ENCODE measurements at regions not wholly inside any gene's neighbourhood (a gene's known extent, or its start where the extent isn't known, plus 50 kb on each side); places are given as distances from the start of the nearest gene placed in this dataset.

DNA sequence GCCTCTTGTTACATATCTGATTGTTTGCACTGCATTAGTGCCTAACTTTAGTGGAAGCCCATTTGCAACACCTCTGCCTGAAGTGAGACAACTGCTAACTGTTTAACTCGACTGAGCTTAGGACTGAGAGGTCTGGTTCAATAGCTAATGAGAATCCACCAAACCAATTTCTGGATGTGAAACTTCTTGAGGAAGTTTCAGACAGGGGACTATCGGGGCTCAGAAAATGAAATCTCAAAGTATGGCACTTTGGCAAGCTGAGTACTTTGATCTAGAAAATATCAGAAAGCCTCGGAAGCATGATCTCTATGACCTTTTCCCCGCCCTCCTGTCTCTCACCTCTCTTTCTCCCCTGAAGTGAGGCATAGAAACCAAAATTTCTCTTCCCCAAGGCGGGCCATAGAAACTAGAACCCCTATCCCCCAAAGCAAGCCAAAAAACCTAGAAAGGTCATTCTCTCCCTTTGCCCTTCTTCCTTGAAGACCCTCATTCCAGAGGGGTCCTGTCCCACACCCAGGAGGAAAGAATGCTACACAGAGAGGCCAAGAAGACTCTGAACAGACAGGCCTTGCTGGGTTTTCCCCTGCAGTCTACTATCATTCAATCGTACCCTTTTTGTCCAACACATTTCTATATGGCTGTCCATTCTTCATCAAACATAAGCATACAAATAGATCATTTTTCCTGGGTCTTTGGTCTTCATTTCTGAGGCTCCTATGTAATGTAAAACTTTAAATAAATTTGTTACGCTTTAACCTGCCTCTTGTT, 69.6 kb upstream of the CREB1 start:
- TF ChIP-seq, protein P1, sequence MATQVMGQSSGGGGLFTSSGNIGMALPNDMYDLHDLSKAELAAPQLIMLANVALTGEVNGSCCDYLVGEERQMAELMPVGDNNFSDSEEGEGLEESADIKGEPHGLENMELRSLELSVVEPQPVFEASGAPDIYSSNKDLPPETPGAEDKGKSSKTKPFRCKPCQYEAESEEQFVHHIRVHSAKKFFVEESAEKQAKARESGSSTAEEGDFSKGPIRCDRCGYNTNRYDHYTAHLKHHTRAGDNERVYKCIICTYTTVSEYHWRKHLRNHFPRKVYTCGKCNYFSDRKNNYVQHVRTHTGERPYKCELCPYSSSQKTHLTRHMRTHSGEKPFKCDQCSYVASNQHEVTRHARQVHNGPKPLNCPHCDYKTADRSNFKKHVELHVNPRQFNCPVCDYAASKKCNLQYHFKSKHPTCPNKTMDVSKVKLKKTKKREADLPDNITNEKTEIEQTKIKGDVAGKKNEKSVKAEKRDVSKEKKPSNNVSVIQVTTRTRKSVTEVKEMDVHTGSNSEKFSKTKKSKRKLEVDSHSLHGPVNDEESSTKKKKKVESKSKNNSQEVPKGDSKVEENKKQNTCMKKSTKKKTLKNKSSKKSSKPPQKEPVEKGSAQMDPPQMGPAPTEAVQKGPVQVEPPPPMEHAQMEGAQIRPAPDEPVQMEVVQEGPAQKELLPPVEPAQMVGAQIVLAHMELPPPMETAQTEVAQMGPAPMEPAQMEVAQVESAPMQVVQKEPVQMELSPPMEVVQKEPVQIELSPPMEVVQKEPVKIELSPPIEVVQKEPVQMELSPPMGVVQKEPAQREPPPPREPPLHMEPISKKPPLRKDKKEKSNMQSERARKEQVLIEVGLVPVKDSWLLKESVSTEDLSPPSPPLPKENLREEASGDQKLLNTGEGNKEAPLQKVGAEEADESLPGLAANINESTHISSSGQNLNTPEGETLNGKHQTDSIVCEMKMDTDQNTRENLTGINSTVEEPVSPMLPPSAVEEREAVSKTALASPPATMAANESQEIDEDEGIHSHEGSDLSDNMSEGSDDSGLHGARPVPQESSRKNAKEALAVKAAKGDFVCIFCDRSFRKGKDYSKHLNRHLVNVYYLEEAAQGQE (IDR thresholded peaks at IDR 0.05; ENCODE audit: insufficient read depth in 1 of 2, low read depth in 2 of 2, low read length in 2 of 2): no peak
- TF ChIP-seq TAF1 (IDR thresholded peaks at IDR 0.05; ENCODE audit: borderline replicate concordance, insufficient read depth, low read length) (no peak), SIN3A (IDR thresholded peaks at IDR 0.05; ENCODE audit: borderline replicate concordance, insufficient read depth, low read length) (no peak), POLR2AphosphoS5 (IDR thresholded peaks at IDR 0.05; ENCODE audit: low read depth, low read length) (no peak), FOXP2 (optimal IDR thresholded peaks at IDR 0.05; ENCODE audit: borderline replicate concordance, extremely low read depth, extremely low read length, insufficient read depth) (no peak)
